ENCODE measurements at regions not wholly inside any gene's neighbourhood (a gene's known extent, or its start where the extent isn't known, plus 50 kb on each side); places are given as distances from the start of the nearest gene placed in this dataset.

GRCh38 chr3:39639344-39640236, 169.8 kb upstream of the MYRIP start:
- Histone ChIP-seq H3K36me3 (ENCODE audit: control insufficient read depth in 1 of 2, insufficient read depth in 2 of 2, low read length in 2 of 2) (no peaks in the 10 kb centered on the region), H3K4me1 (ENCODE audit: control insufficient read depth in 1 of 2, insufficient read depth in 2 of 2, low read length in 2 of 2) (peaks cover 3 to 26% of the 10 kb centered on the region in 2 experiments; a peak in 3 of 4 replicates), H3K4me2 (ENCODE audit: low read length) (peak overlapping the region; percentile 73), H3K27ac (ENCODE audit: low read depth, low read length) (peak overlapping the region; percentile 51; the same call in 1 of the 2 replicates), H3K9ac (ENCODE audit: low read length) (peak overlapping the region; percentile 33), H3K4me3 (replicated peaks in 1 of 2; ENCODE audit: low read depth in 1 of 2, low read length in 2 of 2) (peak overlapping the region in 1 of 2 experiments; percentile 22; a peak in 2 of 4 replicates), H3K27me3 (ENCODE audit: insufficient read depth, low read length) (no peaks in the 10 kb centered on the region), H4K20me1 (ENCODE audit: insufficient read depth) (no peaks in the 10 kb centered on the region), H3K9me3 (ENCODE audit: control insufficient read depth in 1 of 2, insufficient read depth in 1 of 2, low read depth in 1 of 2, low read length in 2 of 2) (no peaks in the 10 kb centered on the region), H3K79me2 (ENCODE audit: insufficient read depth, low read length) (no peaks in the 10 kb centered on the region), H3K9me2 (ENCODE audit: insufficient read depth) (no peaks in the 10 kb centered on the region), H2AFZ (ENCODE audit: low read depth, low read length, poor library complexity, severe bottlenecking) (peak overlapping the region; percentile 97)
- intact Hi-C loops (cut with micrococcal nuclease) = no loop called here
- ATAC-seq (peak; percentile 98), DNase-seq (ENCODE audit: low read depth, low spot score) (peak; percentile 88)
- RAD21 ChIA-PET (ENCODE audit: low non-redundant PET in 1 of 2, low total read pairs in 2 of 2, uncharacterized antibody in 2 of 2, unreplicated experiment in 2 of 2) = interaction anchor here in 1 of 2 experiments (0.6 kb wide), 1 partner anchor 13 kb away, joined by 3 read pairs; no protein-coding TSS in a partner anchor
- POLR2A ChIA-PET = no interaction called here
- no TSS peak for BruUV-seq (replicated peaks)
- TF ChIP-seq JUND (IDR thresholded peaks at IDR 0.05) (peak; percentile 96), CBX3 (IDR thresholded peaks at IDR 0.05; ENCODE audit: low read depth) (peak; percentile 92; the same call in 1 of the 2 replicates), FOSL1 (IDR thresholded peaks at IDR 0.05; ENCODE audit: low read depth) (peak; percentile 99), ZFX (IDR thresholded peaks at IDR 0.05) (no peak), ZNF274 (IDR thresholded peaks at IDR 0.05; ENCODE audit: low read depth, low read length) (no peak), MAX (IDR thresholded peaks at IDR 0.05) (peak; percentile 23; the same call in 1 of the 2 replicates), EGR1 (IDR thresholded peaks at IDR 0.05; ENCODE audit: low read depth) (0 out of 2 replicates have a peak, but pooled peaks have one; percentile 24), CEBPB (IDR thresholded peaks at IDR 0.05; ENCODE audit: low read depth) (peak; percentile 50; the same call in 1 of the 2 replicates), TCF7L2 (IDR thresholded peaks at IDR 0.05; ENCODE audit: borderline replicate concordance, extremely low read depth, insufficient read depth, insufficient read length) (no peak), SP1 (IDR thresholded peaks at IDR 0.05; ENCODE audit: low read depth) (peak; percentile 84), YY1 (IDR thresholded peaks at IDR 0.05; ENCODE audit: extremely low read depth, insufficient replicate concordance, low read depth, low read length) (no peak), SIN3A (IDR thresholded peaks at IDR 0.05; ENCODE audit: low read depth) (peak; percentile 39; the same call in 1 of the 2 replicates), SRF (IDR thresholded peaks at IDR 0.05; ENCODE audit: low read depth) (peak; percentile 69), REST (IDR thresholded peaks at IDR 0.05; ENCODE audit: low read depth) (no peak), ELF1 (IDR thresholded peaks at IDR 0.05; ENCODE audit: borderline replicate concordance, low read depth) (peak; percentile 35; the same call in 1 of the 2 replicates), RAD21 (IDR thresholded peaks at IDR 0.05; ENCODE audit: low read depth) (0 out of 2 replicates have a peak, but pooled peaks have one; percentile 33)
- CTCF ChIA-PET = interaction anchor here (1.0 to 2.5 kb wide), 3 partner anchors 141 to 539 kb away, joined by 3 to 6 read pairs (median 3); no protein-coding TSS in a partner anchor

All from HCT116 (cell line).